Ishikawa (cell line): ENCODE measurements at regions not wholly inside any gene's neighbourhood (a gene's known extent, or its start where the extent isn't known, plus 50 kb on each side); places are given as distances from the start of the nearest gene placed in this dataset.

ENCODE experiments used
- FOXM1 ChIP-seq: IDR thresholded peaks from 2 replicates; pipeline ENCODE4 v1.6.1; 2012; ENCODE audit warnings: low read depth, borderline replicate concordance
- TF ChIP-seq, protein P1 (sequence below): IDR thresholded peaks from 2 replicates; pipeline ENCODE4 v1.6.1; 2012; ENCODE audit warnings: low read depth, mild to moderate bottlenecking

DNA sequence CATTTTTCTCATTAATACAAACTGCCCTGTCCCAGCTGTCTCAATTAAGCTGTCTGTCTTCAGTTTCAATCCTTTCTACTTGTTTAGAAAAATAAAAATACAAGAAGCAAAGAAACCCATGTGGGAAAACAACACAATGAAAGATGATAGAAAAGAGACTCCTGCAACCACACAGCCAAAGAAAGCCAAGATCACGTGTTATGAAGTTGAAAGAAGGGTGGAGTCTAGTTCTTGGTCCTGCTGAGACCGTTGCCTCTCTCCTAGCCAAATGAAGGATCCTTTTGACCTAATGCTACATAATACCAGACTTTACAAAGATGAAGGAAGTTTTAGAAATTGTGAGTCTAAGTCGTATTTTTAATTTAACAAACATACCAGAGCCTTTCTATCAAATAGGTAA is 218.8 kb upstream of the RRP15 start:
- TF ChIP-seq FOXM1: no peak
- TF ChIP-seq, protein P1, sequence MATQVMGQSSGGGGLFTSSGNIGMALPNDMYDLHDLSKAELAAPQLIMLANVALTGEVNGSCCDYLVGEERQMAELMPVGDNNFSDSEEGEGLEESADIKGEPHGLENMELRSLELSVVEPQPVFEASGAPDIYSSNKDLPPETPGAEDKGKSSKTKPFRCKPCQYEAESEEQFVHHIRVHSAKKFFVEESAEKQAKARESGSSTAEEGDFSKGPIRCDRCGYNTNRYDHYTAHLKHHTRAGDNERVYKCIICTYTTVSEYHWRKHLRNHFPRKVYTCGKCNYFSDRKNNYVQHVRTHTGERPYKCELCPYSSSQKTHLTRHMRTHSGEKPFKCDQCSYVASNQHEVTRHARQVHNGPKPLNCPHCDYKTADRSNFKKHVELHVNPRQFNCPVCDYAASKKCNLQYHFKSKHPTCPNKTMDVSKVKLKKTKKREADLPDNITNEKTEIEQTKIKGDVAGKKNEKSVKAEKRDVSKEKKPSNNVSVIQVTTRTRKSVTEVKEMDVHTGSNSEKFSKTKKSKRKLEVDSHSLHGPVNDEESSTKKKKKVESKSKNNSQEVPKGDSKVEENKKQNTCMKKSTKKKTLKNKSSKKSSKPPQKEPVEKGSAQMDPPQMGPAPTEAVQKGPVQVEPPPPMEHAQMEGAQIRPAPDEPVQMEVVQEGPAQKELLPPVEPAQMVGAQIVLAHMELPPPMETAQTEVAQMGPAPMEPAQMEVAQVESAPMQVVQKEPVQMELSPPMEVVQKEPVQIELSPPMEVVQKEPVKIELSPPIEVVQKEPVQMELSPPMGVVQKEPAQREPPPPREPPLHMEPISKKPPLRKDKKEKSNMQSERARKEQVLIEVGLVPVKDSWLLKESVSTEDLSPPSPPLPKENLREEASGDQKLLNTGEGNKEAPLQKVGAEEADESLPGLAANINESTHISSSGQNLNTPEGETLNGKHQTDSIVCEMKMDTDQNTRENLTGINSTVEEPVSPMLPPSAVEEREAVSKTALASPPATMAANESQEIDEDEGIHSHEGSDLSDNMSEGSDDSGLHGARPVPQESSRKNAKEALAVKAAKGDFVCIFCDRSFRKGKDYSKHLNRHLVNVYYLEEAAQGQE: no peak
